Sigmoid colon (tissue), 3 donors: ENCODE measurements at regions not wholly inside any gene's neighbourhood (a gene's known extent, or its start where the extent isn't known, plus 50 kb on each side); places are given as distances from the start of the nearest gene placed in this dataset.

Experiments
- POLR2A ChIP-seq, 2 donors: fragments of 450-650 bp; IDR thresholded peaks; one replicate each; pipeline ENCODE4 v1.6.1; 2016; ENCODE audit warnings: antibody characterized with exemption in 2 of 2, mild to moderate bottlenecking in 2 of 2, moderate library complexity in 2 of 2
- TF ChIP-seq, protein P1 (sequence below), 4 experiments: fragments of 450-650 bp in 3 of 4; fragments of 200-600 bp in 1 of 4; IDR thresholded peaks; one replicate each; pipeline ENCODE4 v1.5.1; 2016 to 2019; ENCODE audit warnings: antibody characterized with exemption in 4 of 4, mild to moderate bottlenecking in 3 of 4, moderate library complexity in 2 of 4

DNA sequence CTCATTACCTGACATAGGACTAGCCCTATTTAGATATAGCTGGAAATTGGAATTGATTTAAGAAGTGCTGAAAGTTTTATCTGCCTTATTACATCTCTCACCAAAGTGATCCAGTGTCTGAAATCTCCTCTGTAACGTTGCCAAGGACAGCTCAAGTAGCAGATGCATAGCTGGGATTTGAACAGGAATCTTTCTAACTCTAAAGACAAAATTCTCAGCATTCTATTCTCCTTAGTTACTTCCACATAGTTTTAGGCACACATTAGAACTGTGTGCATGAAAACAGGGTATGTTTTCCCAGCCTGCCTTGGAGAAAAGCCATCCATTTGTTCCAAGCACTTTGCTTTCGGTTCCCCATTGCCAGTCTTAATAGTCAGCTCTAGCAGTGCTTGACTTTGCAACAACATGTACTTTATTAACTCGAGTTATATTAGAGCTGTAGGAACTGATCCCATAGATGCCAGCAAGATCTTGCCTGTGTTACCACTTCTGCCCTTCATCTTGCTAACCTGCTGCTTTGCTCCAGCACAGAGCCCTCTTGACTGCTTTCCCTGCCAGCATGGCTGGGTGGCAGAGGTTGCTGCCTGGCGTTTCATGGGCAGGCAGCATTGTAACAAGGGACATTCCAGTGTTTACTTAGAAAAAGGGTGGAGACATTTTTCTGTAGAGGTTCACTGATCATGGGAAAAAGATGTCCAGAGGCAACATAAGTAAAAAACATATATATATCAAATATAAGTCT, 56.1 kb upstream of the STMND1 start:
- TF ChIP-seq, protein P1, sequence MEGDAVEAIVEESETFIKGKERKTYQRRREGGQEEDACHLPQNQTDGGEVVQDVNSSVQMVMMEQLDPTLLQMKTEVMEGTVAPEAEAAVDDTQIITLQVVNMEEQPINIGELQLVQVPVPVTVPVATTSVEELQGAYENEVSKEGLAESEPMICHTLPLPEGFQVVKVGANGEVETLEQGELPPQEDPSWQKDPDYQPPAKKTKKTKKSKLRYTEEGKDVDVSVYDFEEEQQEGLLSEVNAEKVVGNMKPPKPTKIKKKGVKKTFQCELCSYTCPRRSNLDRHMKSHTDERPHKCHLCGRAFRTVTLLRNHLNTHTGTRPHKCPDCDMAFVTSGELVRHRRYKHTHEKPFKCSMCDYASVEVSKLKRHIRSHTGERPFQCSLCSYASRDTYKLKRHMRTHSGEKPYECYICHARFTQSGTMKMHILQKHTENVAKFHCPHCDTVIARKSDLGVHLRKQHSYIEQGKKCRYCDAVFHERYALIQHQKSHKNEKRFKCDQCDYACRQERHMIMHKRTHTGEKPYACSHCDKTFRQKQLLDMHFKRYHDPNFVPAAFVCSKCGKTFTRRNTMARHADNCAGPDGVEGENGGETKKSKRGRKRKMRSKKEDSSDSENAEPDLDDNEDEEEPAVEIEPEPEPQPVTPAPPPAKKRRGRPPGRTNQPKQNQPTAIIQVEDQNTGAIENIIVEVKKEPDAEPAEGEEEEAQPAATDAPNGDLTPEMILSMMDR (IDR thresholded peaks at IDR 0.05) = no peak
- no peak for TF ChIP-seq POLR2A (IDR thresholded peaks at IDR 0.05)
